ENCODE measurements at regions not wholly inside any gene's neighbourhood (a gene's known extent, or its start where the extent isn't known, plus 50 kb on each side); places are given as distances from the start of the nearest gene placed in this dataset.

GRCh38 chr10:90975096-90975495 is 54.2 kb upstream of the ANKRD1 start:
- TF ChIP-seq USF1 (IDR thresholded peaks at IDR 0.05), result no peak
- TF ChIP-seq EGR1 (IDR thresholded peaks at IDR 0.05), result no peak
- TF ChIP-seq TEAD4 (IDR thresholded peaks at IDR 0.05), result no peak
- no peak for TF ChIP-seq EP300 (IDR thresholded peaks at IDR 0.05; ENCODE audit: borderline replicate concordance)
- TF ChIP-seq YY1 (IDR thresholded peaks at IDR 0.05; ENCODE audit: low read depth), result no peak

GRCh38 chr10:90977162-90977854 is 56.4 kb upstream of the ANKRD1 start:
- TF ChIP-seq YY1 (IDR thresholded peaks at IDR 0.05; ENCODE audit: low read depth) (no peak), USF1 (IDR thresholded peaks at IDR 0.05) (no peak), CEBPB (IDR thresholded peaks at IDR 0.05) (no peak), FOXM1 (IDR thresholded peaks at IDR 0.05; ENCODE audit: borderline replicate concordance, low read depth) (no peak), MAX (IDR thresholded peaks at IDR 0.05) (no peak), REST (IDR thresholded peaks at IDR 0.05; ENCODE audit: low read depth) (no peak), NFIC (IDR thresholded peaks at IDR 0.05) (no peak), ZBTB7A (IDR thresholded peaks at IDR 0.05; ENCODE audit: low read depth) (no peak), RAD21 (IDR thresholded peaks at IDR 0.05; ENCODE audit: low read depth) (no peak), TAF1 (IDR thresholded peaks at IDR 0.05; ENCODE audit: low read depth) (no peak), TEAD4 (IDR thresholded peaks at IDR 0.05) (no peak), CREB1 (IDR thresholded peaks at IDR 0.05; ENCODE audit: low read depth) (no peak), EP300 (IDR thresholded peaks at IDR 0.05; ENCODE audit: borderline replicate concordance) (no peak), TCF12 (IDR thresholded peaks at IDR 0.05; ENCODE audit: low read depth) (no peak), EGR1 (IDR thresholded peaks at IDR 0.05) (no peak)

GRCh38 chr10:90977855-90978486 is 57.1 kb upstream of the ANKRD1 start:
- no peak for TF ChIP-seq TAF1 (IDR thresholded peaks at IDR 0.05; ENCODE audit: low read depth)
- TF ChIP-seq YY1 (IDR thresholded peaks at IDR 0.05; ENCODE audit: low read depth), result no peak
- TF ChIP-seq EGR1 (IDR thresholded peaks at IDR 0.05), result no peak
- no peak for TF ChIP-seq REST (IDR thresholded peaks at IDR 0.05; ENCODE audit: low read depth)
- TF ChIP-seq TEAD4 (IDR thresholded peaks at IDR 0.05), result no peak
- no peak for TF ChIP-seq USF1 (IDR thresholded peaks at IDR 0.05)
- TF ChIP-seq TCF12 (IDR thresholded peaks at IDR 0.05; ENCODE audit: low read depth), result no peak
- no peak for TF ChIP-seq EP300 (IDR thresholded peaks at IDR 0.05; ENCODE audit: borderline replicate concordance)
- TF ChIP-seq MAX (IDR thresholded peaks at IDR 0.05), result no peak
- no peak for TF ChIP-seq NFIC (IDR thresholded peaks at IDR 0.05)
- TF ChIP-seq CEBPB (IDR thresholded peaks at IDR 0.05), result no peak
- TF ChIP-seq CREB1 (IDR thresholded peaks at IDR 0.05; ENCODE audit: low read depth), result no peak
- TF ChIP-seq RAD21 (IDR thresholded peaks at IDR 0.05; ENCODE audit: low read depth), result no peak

- TF ChIP-seq TAF1 (IDR thresholded peaks at IDR 0.05; ENCODE audit: low read depth), result no peak
- TF ChIP-seq RAD21 (IDR thresholded peaks at IDR 0.05; ENCODE audit: low read depth), result no peak
- TF ChIP-seq EP300 (IDR thresholded peaks at IDR 0.05; ENCODE audit: borderline replicate concordance), result no peak
- no peak for TF ChIP-seq CEBPB (IDR thresholded peaks at IDR 0.05)
- TF ChIP-seq YY1 (IDR thresholded peaks at IDR 0.05; ENCODE audit: low read depth), result no peak
- TF ChIP-seq REST (IDR thresholded peaks at IDR 0.05; ENCODE audit: low read depth), result no peak
- TF ChIP-seq TCF12 (IDR thresholded peaks at IDR 0.05; ENCODE audit: low read depth), result no peak
- TF ChIP-seq CREB1 (IDR thresholded peaks at IDR 0.05; ENCODE audit: low read depth), result no peak
- TF ChIP-seq MAX (IDR thresholded peaks at IDR 0.05), result no peak
Measured at GRCh38 chr10:90982406-90983008, 61.6 kb upstream of the ANKRD1 start.
